Left lung (tissue), 4 donors: ENCODE measurements at regions not wholly inside any gene's neighbourhood (a gene's known extent, or its start where the extent isn't known, plus 50 kb on each side); places are given as distances from the start of the nearest gene placed in this dataset.

Source experiments
- ATAC-seq: fragments of 200-7000 bp; cut with Tn5 transposase; one replicate; pipeline ENCODE4 v1.9.1; 2020; ENCODE audit warnings: moderate library complexity
- DNase-seq, 4 donors: peaks; one replicate each; pipeline ENCODE4 v3.0.0-alpha.2; 2013 to 2020
- H3K27ac ChIP-seq, 2 donors: fragments of 200-600 bp; sonication (generic) in 1 of 2; one replicate each; pipeline versions ENCODE4 v1.5.0 to v1.8.0; 2020 to 2021
- H3K27me3 ChIP-seq, 2 donors: fragments of 200-600 bp; sonication (generic) in 1 of 2; one replicate each; pipeline versions ENCODE4 v1.5.0 to v1.8.0; 2020 to 2021
- H3K36me3 ChIP-seq, 2 donors: fragments of 200-600 bp; sonication (generic) in 1 of 2; one replicate each; pipeline versions ENCODE4 v1.5.0 to v1.8.0; 2020 to 2021
- H3K4me1 ChIP-seq, 2 donors: fragments of 200-600 bp; one replicate each; pipeline ENCODE4 v1.8.0; 2021
- H3K4me3 ChIP-seq, 2 donors: fragments of 200-600 bp; sonication (generic) in 1 of 2; one replicate each; pipeline versions ENCODE4 v1.5.0 to v1.8.0; 2020 to 2021; ENCODE audit warnings: mild to moderate bottlenecking in 1 of 2
- H3K9me3 ChIP-seq, 2 donors: fragments of 200-600 bp; sonication (generic) in 1 of 2; one replicate each; pipeline versions ENCODE4 v1.5.0 to v1.8.0; 2020 to 2021
- intact Hi-C, 2 donors: fragments of 100-400 bp; cut with DNase I; formaldehyde crosslinking; loops; one replicate each; pipeline versions ENCODE4 v1.11.2 to v1.14.2; 2022
- TF ChIP-seq, protein P1 (sequence below), 2 donors: fragments of 200-600 bp; sonication (generic) in 1 of 2; IDR thresholded peaks; one replicate each; pipeline versions ENCODE4 v1.5.0 to v1.8.0; 2021; ENCODE audit warnings: antibody characterized with exemption in 2 of 2
- donor health status: DM: no; HTN: yes; CAD: no.
- donor health status: DM: no; HTN: no; CAD: no.

DNA sequence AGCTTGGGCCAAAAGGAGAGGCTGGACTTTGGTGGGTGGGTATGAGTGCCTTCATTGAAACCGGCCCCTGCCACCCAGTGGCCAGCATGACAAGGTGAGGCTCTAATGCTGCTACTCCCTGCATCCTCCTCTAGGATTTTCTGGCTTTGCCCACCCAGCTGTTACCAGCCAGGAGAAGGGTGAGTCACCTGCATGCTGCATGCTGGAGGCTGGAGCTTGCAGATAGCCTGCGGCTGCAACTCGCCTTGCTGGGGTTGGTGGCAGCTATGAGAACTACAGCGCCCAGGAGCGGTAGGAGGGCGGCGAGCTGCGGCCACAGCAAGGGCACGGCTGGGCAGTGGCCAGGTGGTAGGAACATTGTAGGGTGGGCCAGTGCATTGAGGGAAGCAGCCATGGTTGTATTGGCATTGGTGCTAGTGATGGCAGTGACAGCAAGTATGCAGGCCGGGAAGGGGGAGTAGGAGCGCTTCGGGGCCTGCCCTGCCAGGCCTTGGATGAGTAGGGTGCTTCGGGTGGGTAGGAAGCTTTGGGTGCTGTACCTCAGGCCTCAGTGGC, 75.4 kb upstream of the SLC35G4 start:
- Histone ChIP-seq H3K4me3 (no peak overlapping the region), H3K27me3 (no peaks in the 10 kb centered on the region), H3K36me3 (no peaks in the 10 kb centered on the region), H3K27ac (no peak overlapping the region), H3K9me3 (peaks cover 0 to 8% of the 10 kb centered on the region in 2 donors), H3K4me1 (no peaks in the 10 kb centered on the region)
- TF ChIP-seq, protein P1, sequence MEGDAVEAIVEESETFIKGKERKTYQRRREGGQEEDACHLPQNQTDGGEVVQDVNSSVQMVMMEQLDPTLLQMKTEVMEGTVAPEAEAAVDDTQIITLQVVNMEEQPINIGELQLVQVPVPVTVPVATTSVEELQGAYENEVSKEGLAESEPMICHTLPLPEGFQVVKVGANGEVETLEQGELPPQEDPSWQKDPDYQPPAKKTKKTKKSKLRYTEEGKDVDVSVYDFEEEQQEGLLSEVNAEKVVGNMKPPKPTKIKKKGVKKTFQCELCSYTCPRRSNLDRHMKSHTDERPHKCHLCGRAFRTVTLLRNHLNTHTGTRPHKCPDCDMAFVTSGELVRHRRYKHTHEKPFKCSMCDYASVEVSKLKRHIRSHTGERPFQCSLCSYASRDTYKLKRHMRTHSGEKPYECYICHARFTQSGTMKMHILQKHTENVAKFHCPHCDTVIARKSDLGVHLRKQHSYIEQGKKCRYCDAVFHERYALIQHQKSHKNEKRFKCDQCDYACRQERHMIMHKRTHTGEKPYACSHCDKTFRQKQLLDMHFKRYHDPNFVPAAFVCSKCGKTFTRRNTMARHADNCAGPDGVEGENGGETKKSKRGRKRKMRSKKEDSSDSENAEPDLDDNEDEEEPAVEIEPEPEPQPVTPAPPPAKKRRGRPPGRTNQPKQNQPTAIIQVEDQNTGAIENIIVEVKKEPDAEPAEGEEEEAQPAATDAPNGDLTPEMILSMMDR (IDR thresholded peaks at IDR 0.05), result no peak
- intact Hi-C loops, result no loop called here
- ATAC-seq (no peak), DNase-seq (no peak)

DNA sequence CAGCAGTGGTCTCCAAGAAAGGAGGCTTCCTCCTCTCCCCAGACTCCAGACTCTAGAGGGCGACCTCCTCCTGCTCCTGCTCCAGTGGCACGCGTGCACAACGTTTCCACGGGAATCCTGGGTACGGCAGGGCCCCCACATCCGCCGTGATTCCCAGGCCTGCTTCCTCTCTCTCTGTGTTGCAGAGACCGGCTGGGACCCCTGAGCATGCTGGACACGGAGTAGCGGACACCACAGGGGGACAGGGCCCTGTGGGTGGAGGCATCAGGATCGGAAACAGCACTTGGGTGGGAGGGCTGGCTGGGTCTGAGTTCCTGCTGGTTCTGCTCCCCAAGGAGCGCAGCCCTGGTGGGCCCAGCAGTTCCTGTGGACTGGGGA, 75.9 kb upstream of the SLC35G4 start:
- no peaks in the 10 kb centered on the region for H3K36me3 ChIP-seq
- peaks cover 0 to 8% of the 10 kb centered on the region in 2 donors for H3K9me3 ChIP-seq
- H3K4me1 ChIP-seq, result no peaks in the 10 kb centered on the region
- ATAC-seq (no peak), DNase-seq (no peak)
- intact Hi-C loops, result no loop called here
- no peak overlapping the region for H3K27ac ChIP-seq
- H3K4me3 ChIP-seq, result no peak overlapping the region
- TF ChIP-seq, protein P1 (IDR thresholded peaks at IDR 0.05), result no peak
- H3K27me3 ChIP-seq, result no peaks in the 10 kb centered on the region

DNA sequence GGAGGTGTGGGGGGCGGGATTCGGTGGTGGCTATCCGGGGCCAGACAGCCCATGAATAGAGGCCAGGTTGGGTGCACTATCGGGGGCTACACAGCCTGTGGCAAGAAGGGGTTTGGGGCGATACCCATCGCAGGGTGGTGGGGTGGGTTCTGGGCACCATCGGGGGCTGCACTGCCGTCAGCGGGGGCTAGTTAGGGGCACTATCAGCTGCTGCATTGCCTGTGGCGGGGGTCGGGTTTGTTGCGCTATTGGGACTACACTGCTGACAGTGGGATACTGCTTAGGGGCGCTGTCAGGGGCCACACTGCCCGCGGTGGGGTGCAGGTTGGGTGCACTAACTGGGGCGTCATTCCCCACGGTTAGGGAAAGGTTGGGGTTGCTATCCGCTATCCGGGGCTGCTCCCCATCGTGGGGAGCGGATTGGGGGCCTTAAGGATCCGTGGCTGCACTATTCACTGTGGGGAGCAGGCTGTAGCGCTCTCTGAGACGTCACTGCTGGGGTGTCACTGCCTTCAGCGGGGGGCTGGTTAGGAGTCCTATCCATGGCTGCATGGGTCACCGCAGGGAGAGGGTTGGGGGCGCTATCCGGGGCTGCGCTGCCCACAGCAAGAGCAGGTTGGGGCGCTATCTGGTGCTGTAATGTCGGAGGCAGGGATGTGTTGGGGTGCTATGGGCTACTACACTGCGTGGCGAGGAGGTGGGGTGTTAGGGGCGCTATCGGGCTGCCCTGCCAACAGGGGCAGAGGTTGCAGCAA, 76.5 kb upstream of the SLC35G4 start:
- H3K27ac ChIP-seq, result no peak overlapping the region
- H3K4me3 ChIP-seq, result no peak overlapping the region
- DNase-seq (no peak), ATAC-seq (no peak)
- intact Hi-C loops, result no loop called here
- TF ChIP-seq, protein P1 (IDR thresholded peaks at IDR 0.05), result no peak
- H3K4me1 ChIP-seq, result no peaks in the 10 kb centered on the region
- peaks cover 0 to 8% of the 10 kb centered on the region in 2 donors for H3K9me3 ChIP-seq
- no peaks in the 10 kb centered on the region for H3K36me3 ChIP-seq
- H3K27me3 ChIP-seq, result no peaks in the 10 kb centered on the region

DNA sequence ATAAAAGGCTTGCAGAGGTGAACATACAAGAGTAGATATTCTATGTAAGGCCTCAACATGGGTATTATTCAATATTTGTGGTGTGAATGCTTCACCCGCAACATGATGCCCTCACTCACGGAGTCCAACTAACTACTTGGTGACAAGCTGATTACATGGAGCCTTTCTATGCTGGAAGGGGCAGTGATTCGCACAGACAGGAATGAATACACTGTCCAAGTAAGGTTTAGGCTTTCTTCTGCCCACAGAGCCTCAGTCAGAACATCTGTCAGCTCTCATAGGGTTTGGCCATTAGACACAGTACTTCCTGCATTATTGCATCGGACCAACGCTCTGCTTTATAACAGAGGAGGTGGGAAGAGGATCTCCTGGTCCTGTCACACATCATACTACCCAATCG, 80.3 kb upstream of the SLC35G4 start:
- Histone ChIP-seq H3K36me3 (no peaks in the 10 kb centered on the region), H3K27me3 (no peaks in the 10 kb centered on the region), H3K4me3 (no peak overlapping the region), H3K9me3 (peaks cover 0 to 4% of the 10 kb centered on the region in 2 donors), H3K4me1 (no peaks in the 10 kb centered on the region), H3K27ac (no peak overlapping the region)
- intact Hi-C loops, result no loop called here
- DNase-seq, result no peak
- ATAC-seq, result no peak
- TF ChIP-seq, protein P1 (IDR thresholded peaks at IDR 0.05), result no peak

DNA sequence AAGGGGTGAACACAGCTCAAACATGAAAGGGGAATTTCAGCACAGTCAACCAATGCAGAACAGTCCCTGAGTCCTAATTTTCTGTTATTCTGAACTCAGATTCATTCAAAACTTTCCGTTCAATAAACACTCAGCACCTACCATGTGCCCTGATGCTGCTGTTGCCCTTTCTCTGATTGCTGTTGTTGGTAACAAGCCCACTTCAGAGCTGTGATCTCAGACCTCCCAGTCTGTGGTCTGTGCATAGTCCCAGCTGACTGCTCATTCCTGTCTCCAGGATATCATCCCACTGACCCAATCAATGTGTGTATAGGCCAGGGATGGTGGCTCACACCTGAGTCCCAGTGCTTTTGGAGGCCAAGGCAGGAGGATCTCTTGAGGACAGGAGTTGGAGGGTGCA, 82.7 kb upstream of the SLC35G4 start:
- Histone ChIP-seq H3K27ac (no peak overlapping the region), H3K4me1 (no peaks in the 10 kb centered on the region), H3K36me3 (no peaks in the 10 kb centered on the region), H3K9me3 (no peaks in the 10 kb centered on the region), H3K27me3 (no peaks in the 10 kb centered on the region), H3K4me3 (no peak overlapping the region)
- TF ChIP-seq, protein P1 (IDR thresholded peaks at IDR 0.05), result no peak
- intact Hi-C loops, result no loop called here
- DNase-seq (no peak), ATAC-seq (no peak)
